ENCODE measurements at regions not wholly inside any gene's neighbourhood (a gene's known extent, or its start where the extent isn't known, plus 50 kb on each side); places are given as distances from the start of the nearest gene placed in this dataset.

DNA sequence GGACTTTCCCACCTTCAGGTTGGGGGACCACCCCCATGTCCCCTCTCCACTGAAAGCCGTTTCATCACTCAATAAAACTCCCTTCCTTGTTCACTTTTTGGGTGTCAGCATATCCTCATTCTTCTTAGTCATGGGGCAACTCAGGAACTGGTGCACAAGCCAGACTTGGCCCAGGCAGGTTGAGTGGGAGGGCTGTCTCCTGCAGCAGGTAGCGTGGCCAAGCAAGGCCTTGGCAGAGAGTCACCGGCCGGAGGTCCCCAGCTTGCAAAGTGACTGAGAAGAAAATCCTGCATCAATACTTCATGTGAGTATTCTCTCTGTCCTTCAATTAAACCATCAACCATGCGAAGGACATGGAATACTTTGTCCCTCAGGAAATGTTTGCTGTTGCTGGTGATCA lies 148.9 kb downstream of the RHOU start:
- Histone ChIP-seq H3K9me3 (ENCODE audit: low read depth) (no peaks in the 10 kb centered on the region), H3K27ac (peak overlapping the region; percentile 48), H4K20me1 (ENCODE audit: insufficient read depth, poor library complexity, severe bottlenecking) (no peaks in the 10 kb centered on the region), H3K36me3 (replicated peaks; ENCODE audit: insufficient read depth, low read depth) (no peaks in the 10 kb centered on the region), H3K79me2 (no peaks in the 10 kb centered on the region), H3K27me3 (no peaks in the 10 kb centered on the region), H3K4me1 (ENCODE audit: insufficient read depth) (peaks cover 21% of the 10 kb centered on the region), H3K4me2 (no peak overlapping the region), H2AFZ (no peak overlapping the region), H3K9me2 (replicated peaks; ENCODE audit: insufficient read depth) (no peaks in the 10 kb centered on the region), H3K4me3 (no peak overlapping the region)
- no peak for DNase-seq (ENCODE audit: low spot score)
- 89% methylated on average over 5 of the region's 5 CpGs for WGBS (ENCODE audit: low lambda C conversion rate, missing lambda C conversion rate)
- TF ChIP-seq, protein P1, sequence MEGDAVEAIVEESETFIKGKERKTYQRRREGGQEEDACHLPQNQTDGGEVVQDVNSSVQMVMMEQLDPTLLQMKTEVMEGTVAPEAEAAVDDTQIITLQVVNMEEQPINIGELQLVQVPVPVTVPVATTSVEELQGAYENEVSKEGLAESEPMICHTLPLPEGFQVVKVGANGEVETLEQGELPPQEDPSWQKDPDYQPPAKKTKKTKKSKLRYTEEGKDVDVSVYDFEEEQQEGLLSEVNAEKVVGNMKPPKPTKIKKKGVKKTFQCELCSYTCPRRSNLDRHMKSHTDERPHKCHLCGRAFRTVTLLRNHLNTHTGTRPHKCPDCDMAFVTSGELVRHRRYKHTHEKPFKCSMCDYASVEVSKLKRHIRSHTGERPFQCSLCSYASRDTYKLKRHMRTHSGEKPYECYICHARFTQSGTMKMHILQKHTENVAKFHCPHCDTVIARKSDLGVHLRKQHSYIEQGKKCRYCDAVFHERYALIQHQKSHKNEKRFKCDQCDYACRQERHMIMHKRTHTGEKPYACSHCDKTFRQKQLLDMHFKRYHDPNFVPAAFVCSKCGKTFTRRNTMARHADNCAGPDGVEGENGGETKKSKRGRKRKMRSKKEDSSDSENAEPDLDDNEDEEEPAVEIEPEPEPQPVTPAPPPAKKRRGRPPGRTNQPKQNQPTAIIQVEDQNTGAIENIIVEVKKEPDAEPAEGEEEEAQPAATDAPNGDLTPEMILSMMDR (IDR thresholded peaks at IDR 0.05; ENCODE audit: poor library complexity), result no peak
- TF ChIP-seq EZH2 (IDR thresholded peaks at IDR 0.05; ENCODE audit: borderline replicate concordance) (no peak), EZH2phosphoT487 (IDR thresholded peaks at IDR 0.05; ENCODE audit: low read depth, severe bottlenecking, unreplicated experiment) (no peak)

DNA sequence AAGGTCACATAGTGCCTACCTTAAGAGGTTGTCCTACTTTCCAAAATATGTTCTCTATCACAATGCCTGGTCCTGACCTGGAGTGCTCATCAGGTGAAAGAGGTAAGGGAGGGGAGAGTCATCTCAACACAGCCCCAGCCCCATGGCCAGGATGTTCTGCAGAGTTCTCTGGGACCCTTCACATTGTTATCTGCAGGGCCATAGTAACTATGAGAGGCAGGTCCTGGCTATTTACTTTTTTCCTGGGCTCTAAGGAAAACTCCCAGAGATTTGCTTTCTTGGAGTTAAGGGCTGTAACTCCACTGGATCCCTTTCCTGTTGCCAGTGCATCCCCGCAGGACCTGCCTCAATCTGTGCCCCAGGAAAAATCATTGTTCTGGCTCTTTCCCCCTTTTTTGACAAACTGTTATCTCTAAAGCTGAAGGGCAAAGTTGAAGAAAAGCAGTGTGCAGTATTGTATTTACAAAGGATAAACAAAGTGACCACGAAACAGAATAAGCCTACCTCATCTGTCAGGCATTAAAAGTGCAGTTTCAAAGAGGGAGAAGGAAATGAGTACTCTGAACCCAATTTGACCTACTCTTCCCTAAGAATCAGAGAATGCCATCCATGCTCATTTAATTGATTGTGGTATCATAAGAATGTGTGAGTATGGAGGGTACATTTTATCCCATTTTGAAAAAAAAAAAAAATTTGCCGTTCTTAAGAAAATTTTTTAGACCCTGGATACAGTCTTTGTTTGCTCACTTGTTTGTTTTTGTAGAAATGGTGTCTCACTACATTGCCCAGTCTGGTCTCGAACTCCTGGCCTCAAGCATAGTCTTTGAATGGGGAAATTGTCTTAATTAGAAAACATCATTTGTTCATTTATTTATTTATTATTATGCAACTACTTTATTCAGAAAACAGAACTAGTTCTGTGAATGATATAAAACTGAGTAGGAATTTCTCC lies 149.6 kb downstream of the RHOU start:
- TF ChIP-seq, protein P1 (IDR thresholded peaks at IDR 0.05; ENCODE audit: poor library complexity), result no peak
- TF ChIP-seq EZH2 (IDR thresholded peaks at IDR 0.05; ENCODE audit: borderline replicate concordance) (no peak), EZH2phosphoT487 (IDR thresholded peaks at IDR 0.05; ENCODE audit: low read depth, severe bottlenecking, unreplicated experiment) (no peak)
- H3K4me1 ChIP-seq (ENCODE audit: insufficient read depth), result peaks cover 21% of the 10 kb centered on the region
- no peaks in the 10 kb centered on the region for H3K9me3 ChIP-seq (ENCODE audit: low read depth)
- no peaks in the 10 kb centered on the region for H3K27me3 ChIP-seq
- H3K36me3 ChIP-seq (replicated peaks; ENCODE audit: insufficient read depth, low read depth), result no peaks in the 10 kb centered on the region
- WGBS (ENCODE audit: low lambda C conversion rate, missing lambda C conversion rate), result 42% methylated on average over 4 of the region's 4 CpGs
- no peak overlapping the region for H3K4me3 ChIP-seq
- no peaks in the 10 kb centered on the region for H4K20me1 ChIP-seq (ENCODE audit: insufficient read depth, poor library complexity, severe bottlenecking)
- H2AFZ ChIP-seq, result no peak overlapping the region
- no peak for DNase-seq (ENCODE audit: low spot score)
- no peaks in the 10 kb centered on the region for H3K79me2 ChIP-seq
- peak overlapping the region; percentile 48 for H3K27ac ChIP-seq
- no peak overlapping the region for H3K4me2 ChIP-seq
- H3K9me2 ChIP-seq (replicated peaks; ENCODE audit: insufficient read depth), result no peaks in the 10 kb centered on the region

DNA sequence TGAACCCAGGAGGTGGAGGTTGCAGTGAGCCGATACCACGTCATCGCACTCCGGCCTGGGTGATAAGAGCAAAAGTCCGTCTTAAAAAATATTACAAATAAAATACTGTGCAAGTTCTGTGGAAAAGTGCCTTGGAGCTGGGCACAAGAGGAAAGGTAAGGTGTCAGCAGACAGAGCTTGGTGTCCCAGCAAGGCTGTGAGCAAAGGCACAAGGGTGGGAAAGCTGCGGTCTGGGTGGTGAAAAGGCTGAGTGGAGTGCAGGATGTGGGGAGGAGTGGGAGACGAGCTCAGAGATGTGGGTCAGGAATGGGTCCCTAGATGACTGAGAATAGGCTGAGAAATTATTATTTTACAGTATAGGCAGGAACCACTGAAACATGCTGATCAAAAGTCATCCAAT lies 150.6 kb downstream of the RHOU start:
- Histone ChIP-seq H3K36me3 (replicated peaks; ENCODE audit: insufficient read depth, low read depth) (no peaks in the 10 kb centered on the region), H3K27me3 (no peaks in the 10 kb centered on the region), H3K4me1 (ENCODE audit: insufficient read depth) (peaks cover 21% of the 10 kb centered on the region), H3K27ac (no peak overlapping the region), H3K4me2 (no peak overlapping the region), H3K9me2 (replicated peaks; ENCODE audit: insufficient read depth) (no peaks in the 10 kb centered on the region), H2AFZ (no peak overlapping the region), H4K20me1 (ENCODE audit: insufficient read depth, poor library complexity, severe bottlenecking) (no peaks in the 10 kb centered on the region), H3K79me2 (no peaks in the 10 kb centered on the region), H3K4me3 (no peak overlapping the region), H3K9me3 (ENCODE audit: low read depth) (no peaks in the 10 kb centered on the region)
- DNase-seq (ENCODE audit: low spot score), result no peak
- 94% methylated on average over 7 of the region's 7 CpGs for WGBS (ENCODE audit: low lambda C conversion rate, missing lambda C conversion rate)
- TF ChIP-seq EZH2 (IDR thresholded peaks at IDR 0.05; ENCODE audit: borderline replicate concordance) (no peak), EZH2phosphoT487 (IDR thresholded peaks at IDR 0.05; ENCODE audit: low read depth, severe bottlenecking, unreplicated experiment) (no peak)
- TF ChIP-seq, protein P1 (IDR thresholded peaks at IDR 0.05; ENCODE audit: poor library complexity), result no peak

All from hepatocyte (in vitro differentiated cells).